ENCODE measurements at regions not wholly inside any gene's neighbourhood (a gene's known extent, or its start where the extent isn't known, plus 50 kb on each side); places are given as distances from the start of the nearest gene placed in this dataset.

GRCh38 chr2:83115155-83115554 is 1343.9 kb downstream of the SUCLG1 start:
- TF ChIP-seq CTCF (IDR thresholded peaks at IDR 0.05), result no peak
- TF ChIP-seq ZFX (IDR thresholded peaks at IDR 0.05; ENCODE audit: borderline replicate concordance), result no peak

All from 22Rv1 (cell line).